Astrocyte of the hippocampus (primary cell): ENCODE measurements at regions not wholly inside any gene's neighbourhood (a gene's known extent, or its start where the extent isn't known, plus 50 kb on each side); places are given as distances from the start of the nearest gene placed in this dataset.

ENCODE experiments used
- DNase-seq: peaks from one replicate; pipeline ENCODE4 v3.0.0; 2011; ENCODE audit warnings: low read depth, low spot score

- no peak for DNase-seq
These were observed 351.0 kb upstream of the B3GALT2 start for GRCh38 chr1:193537266-193538002.

GRCh38 chr1:193533853-193534252, 347.4 kb upstream of the B3GALT2 start:
- DNase-seq, result no peak

GRCh38 chr1:193525917-193526710, 339.7 kb upstream of the B3GALT2 start:
- no peak for DNase-seq

GRCh38 chr1:193525411-193525810, 339.0 kb upstream of the B3GALT2 start:
- no peak for DNase-seq

- DNase-seq, result no peak
These were observed 338.2 kb upstream of the B3GALT2 start for GRCh38 chr1:193524616-193525015.

- DNase-seq, result no peak
These were observed 337.6 kb upstream of the B3GALT2 start for GRCh38 chr1:193524021-193524420.

GRCh38 chr1:193520472-193520871, 334.1 kb upstream of the B3GALT2 start:
- peak; percentile 23 for DNase-seq

- DNase-seq, result no peak
These were observed 333.5 kb upstream of the B3GALT2 start for GRCh38 chr1:193519922-193520321.

GRCh38 chr1:193516755-193517388, 330.5 kb upstream of the B3GALT2 start:
- no peak for DNase-seq

GRCh38 chr1:193514397-193514796, 328.0 kb upstream of the B3GALT2 start:
- DNase-seq, result no peak

- no peak for DNase-seq
These were observed 326.6 kb upstream of the B3GALT2 start for GRCh38 chr1:193513032-193513431.

GRCh38 chr1:193504920-193505319, 318.5 kb upstream of the B3GALT2 start:
- no peak for DNase-seq

- no peak for DNase-seq
These were observed 311.8 kb upstream of the B3GALT2 start for GRCh38 chr1:193498088-193498655.

GRCh38 chr1:193494368-193494767, 308.0 kb upstream of the B3GALT2 start:
- no peak for DNase-seq

GRCh38 chr1:193489191-193489590, 302.8 kb upstream of the B3GALT2 start:
- no peak for DNase-seq

- DNase-seq, result no peak
These were observed 301.3 kb upstream of the B3GALT2 start for GRCh38 chr1:193487722-193488121.

- DNase-seq, result peak; percentile 11
These were observed 300.3 kb upstream of the B3GALT2 start for GRCh38 chr1:193486671-193487229.

- DNase-seq, result no peak
These were observed 294.3 kb upstream of the B3GALT2 start for GRCh38 chr1:193480755-193481154.

- no peak for DNase-seq
These were observed 292.8 kb upstream of the B3GALT2 start for GRCh38 chr1:193479187-193479586.

GRCh38 chr1:193476748-193477147, 290.3 kb upstream of the B3GALT2 start:
- DNase-seq, result no peak

- DNase-seq, result no peak
These were observed 287.5 kb upstream of the B3GALT2 start for GRCh38 chr1:193473932-193474331.

GRCh38 chr1:193472838-193473398, 286.5 kb upstream of the B3GALT2 start:
- DNase-seq, result no peak
